GM18508 (cell line): ENCODE measurements at regions not wholly inside any gene's neighbourhood (a gene's known extent, or its start where the extent isn't known, plus 50 kb on each side); places are given as distances from the start of the nearest gene placed in this dataset.

ENCODE experiments used
- ATAC-seq: cut with Tn5 transposase; IDR thresholded peaks from one replicate; pipeline ENCODE4 v1.9.1; 2021; ENCODE audit warnings: moderate number of reproducible peaks; ENCODE audit not compliant: insufficient read depth, unreplicated experiment

DNA sequence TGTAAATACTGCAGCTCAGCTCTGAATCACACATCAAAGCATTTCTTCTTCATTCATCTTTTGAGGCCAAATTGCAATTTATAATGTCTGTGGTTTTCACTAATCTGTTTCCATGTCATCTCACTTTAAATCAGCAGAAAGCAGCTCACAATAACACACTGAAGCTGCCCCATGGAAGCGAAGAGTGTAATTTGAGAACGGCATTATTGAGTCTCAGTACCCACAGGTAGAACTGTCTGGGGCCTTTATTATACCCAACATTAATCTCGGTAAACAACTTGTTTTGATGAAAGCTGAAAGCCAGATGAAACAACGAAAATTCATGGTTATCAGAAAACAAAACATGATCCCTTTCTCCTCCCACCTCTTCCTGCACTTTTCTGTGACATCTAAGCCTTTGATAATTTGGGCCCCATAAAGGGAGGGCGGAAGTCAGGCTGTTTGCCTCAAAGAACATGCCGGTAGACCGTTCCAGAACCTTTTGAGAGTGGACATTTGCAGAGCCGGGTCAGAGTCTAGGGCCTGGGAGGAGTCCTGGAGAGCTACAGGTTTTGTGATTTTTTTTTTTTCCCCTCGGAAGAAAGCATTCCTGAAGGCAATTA is 68.2 kb upstream of the SESN3 start:
- ATAC-seq, result no peak

DNA sequence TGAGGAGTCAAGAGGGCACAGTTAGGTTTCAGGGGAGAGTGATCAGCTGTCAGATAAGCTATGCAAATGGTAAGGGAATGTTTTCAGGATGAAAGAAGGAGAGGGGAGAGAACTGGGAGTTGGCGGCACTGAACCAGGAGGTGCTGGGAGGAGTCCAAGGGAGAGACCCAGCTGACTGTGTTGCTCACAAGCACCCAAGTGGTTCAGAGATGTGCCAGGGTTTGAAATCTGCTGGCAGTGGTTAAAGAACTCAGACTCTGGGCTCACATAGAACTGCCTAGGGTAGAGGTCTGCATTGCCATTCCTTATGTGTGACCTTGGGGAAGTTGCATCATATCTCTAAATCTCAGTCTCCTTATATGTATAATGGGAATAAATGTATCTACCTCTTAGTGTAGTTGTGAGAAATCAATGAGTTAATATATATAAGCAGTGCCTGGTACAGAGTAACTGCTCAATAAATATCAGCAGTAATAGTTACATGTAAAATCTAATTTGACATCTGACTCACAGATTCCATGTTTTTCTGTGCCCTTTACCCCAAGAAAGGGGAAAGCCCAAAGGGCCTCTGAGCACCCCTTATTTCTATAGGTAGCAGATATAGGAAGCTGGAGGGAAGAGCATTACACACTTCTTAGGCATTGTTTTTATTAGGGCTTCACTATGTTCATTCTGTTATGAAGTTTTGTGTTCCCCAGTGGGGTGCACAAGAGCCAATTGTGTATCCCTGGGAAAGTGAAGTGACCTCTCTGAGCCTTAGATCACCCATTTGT is 66.9 kb upstream of the SESN3 start:
- ATAC-seq, result no peak

DNA sequence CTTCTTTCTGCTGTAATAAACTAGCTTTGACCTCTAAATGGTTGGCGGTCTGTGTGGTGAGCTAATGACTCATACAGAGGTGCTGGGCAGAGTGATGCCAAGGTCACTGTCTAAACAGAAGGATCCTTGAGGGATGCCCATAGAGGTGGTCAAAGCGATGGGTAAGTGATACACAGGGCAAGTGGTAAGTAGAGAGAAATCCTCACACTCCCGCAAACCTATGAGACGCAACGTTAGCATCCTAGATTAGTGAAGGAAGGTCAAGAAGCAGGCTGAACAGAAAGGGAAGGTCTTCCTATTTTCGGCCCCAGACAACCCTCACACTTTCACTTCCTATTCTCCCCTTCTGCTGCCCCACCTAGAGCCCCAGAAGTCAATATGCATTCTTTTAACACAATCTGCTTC is 65.6 kb upstream of the SESN3 start:
- ATAC-seq, result peak; percentile 96

DNA sequence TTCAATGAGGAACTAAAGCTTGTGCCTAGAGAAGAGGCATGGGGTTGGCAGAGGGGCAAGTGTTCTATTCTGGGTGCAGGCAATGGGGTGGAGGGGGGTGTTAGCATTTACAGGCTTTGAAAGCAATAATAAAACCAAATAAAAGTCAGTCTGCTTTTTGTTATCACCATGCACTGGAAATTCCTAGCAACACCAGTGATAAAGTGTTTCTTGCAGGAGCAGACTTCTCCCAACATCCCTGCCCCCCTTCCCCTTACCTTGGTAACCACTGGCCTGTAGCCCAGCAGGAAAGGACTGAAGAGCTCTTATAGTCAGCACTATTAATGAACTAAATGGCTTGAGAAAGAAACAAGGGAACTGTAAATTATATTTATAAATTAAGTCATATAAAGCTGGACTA is 65.2 kb upstream of the SESN3 start:
- ATAC-seq, result peak; percentile 9

DNA sequence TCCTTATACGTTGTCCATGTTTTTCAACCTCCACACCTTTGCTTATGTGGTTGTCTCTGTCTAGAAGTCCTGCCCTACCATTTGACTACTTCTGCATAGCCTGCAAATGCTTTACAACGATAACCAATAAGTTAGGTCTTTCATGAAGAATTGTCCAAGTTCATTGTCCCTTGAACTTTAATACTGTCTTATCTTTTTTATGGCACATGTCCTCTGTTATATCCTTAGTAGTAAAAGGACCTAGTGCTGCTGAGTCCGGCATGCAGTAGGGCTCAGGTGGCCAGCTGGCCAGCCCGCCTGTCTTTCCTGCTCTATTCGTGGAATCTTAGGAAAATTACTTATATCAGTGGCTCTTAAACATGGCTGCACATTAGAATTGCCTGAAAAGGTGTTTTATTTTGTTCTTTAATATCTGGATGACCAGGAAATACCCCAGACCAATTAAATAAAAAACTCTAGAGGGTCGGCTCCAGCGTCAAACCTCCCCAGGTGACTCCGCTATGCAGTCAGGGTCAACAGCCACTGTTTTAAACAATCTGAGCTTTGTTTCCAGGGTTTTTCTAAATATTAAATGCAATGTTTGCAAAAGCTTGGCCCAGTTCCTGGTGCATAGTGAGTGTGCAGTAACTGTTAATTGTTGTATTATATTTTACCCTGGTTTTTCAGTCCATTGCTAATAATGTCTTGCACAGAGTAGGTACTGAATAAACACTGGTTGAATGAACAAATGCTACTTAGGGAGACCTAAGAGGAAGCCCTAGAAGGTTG is 64.6 kb upstream of the SESN3 start:
- no peak for ATAC-seq

DNA sequence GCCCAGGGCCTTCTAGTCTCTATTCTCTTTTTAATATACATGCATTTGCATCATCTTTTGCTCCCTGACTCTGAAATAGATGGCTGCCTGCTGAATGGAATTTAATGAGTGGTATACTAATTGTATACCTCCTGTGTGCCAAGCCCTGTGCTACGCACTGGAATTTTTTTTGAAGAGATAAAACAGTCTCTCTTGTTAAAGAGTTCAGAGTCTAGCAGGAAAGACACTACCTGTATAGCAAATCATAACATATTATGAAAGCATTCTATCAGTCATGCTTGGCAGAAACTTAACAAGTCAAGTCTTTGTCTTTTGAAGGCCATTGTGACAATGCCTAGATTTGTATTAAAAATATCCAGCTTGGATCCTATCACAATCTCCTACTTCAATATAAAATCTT is 63.7 kb upstream of the SESN3 start:
- ATAC-seq, result no peak

DNA sequence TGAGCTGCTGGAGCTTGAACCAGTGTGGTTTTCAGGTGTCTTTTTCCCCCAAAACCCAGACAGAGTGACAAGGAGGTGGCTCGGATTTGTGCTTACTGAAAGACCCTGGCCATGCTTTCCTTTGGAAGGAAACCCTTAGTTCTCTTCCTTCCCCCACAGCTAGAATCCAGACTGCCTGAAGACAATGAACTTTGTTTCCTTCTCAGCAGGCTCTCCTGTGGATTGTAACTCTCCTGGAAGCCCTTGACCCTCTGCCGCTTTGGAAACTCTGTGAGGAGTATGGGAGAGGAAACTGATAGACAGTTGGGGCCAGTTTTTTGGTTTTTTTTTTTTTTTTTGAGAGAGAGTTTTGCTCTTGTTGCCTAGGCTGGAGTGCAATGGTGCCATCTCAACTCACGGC is 62.1 kb upstream of the SESN3 start:
- ATAC-seq, result no peak

DNA sequence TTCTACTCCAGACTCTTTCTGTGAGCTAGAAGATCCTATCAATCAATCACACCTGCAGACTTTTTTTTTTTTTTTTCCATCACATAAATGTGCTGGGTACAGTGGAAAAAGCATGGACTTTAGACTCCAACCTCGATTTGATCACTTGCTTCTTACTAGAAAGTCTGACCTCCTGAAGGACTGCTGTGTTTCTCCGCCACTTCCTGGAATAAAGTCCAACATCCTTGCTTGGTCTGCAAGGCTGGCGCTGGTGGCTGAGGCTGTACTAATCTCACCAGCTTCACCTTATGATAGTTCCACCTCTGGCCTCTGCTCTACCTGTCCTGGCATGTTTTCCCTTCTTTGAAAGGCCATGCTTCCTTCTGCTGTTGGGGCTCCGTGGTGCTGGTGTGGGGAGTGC is 60.9 kb upstream of the SESN3 start:
- no peak for ATAC-seq

DNA sequence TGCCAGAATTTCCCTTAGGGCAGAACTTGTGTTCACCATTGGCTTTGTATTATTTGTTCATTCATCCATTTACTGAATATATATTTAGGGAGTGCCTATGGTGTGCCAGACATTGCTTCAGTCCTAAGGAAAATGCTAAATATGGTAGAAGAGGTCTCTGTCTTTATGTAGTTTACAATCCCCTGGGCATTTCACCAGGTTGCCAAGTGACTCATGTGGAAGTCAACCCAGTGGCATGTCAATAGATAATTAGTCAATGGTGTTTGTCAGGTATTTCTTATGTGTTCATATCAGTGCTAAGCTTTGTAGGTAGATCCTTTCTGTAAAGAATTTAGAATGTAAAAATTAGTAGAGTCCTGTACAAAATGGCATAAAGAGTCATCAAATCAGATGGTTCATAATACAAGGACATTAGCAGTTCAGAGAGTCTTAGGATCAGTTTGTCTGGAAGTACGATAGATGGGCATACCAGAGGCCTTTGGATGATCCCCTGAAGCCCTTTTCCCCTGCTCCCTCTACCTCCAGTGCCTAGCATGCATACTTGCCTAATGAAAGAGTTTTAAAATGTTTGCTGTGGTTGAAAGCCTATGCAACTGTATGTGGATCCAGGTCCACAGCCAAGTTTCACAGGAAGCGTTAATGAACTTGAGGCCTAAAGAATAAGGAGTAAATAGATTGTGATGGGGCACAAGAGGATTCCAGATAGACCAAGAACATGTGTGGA is 58.5 kb upstream of the SESN3 start:
- ATAC-seq, result no peak

DNA sequence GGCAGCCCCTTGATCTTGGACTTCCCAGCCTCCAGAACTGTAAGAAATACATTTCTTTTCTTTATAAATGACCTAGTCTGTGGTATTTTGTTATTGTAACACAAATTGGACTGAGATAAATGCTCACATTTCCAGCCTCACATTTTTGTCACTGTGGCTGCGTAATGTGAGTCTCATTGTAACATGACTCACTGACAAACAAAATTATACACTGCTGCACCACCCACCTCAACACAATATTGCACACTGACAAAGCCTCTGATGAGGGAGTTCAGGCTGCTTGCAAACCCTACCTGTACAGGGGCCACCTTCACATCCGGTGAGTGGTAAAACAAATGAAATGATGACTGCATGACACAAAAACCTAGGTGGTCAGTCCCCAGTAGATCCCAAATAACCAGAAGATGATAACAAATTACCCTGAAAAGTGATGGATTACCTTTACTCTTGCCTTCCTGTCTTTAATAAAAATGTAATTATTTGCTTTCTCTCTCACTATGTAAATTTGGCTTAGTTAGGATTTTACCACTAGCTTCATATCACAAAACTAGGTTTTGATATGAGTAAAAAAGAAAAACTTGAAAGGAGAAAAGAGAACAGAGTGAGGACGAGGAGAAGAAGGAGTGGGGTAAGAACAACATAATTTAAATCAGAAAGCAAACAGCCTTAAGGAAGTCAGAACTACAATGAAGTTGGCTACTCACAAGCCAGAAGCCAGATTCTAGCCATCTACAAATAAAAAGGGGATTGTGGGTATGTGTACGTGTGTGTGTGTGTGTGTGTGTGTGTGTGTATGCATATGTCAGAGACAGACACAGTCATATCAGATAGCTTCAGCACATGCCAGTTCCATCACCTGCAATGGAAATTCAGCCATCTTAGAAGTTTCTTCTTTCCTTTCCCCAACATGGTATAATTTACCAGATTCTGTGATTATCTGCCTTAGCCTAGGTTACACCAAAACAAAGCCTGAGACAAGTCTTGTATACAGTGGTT is 53.4 kb upstream of the SESN3 start:
- no peak for ATAC-seq

DNA sequence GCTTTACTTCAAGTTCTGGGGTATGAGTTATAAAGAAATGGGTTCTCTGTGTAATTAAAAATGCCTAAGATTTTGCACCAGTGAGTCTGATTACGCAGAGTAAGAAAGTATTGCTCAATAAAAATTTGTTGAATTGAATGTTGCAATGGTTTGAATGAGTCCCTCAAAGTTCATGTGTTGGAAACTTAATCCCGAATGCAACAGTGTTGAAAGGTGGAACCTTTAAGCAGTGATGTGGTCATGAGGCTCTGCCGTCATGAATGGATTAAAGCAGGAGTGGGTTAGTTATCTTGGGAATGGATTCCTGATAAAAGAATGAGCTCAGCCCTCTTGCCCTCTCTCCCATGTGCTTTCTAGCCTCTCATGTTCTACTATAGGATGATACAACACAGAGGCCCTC is 52.6 kb upstream of the SESN3 start:
- ATAC-seq, result no peak

DNA sequence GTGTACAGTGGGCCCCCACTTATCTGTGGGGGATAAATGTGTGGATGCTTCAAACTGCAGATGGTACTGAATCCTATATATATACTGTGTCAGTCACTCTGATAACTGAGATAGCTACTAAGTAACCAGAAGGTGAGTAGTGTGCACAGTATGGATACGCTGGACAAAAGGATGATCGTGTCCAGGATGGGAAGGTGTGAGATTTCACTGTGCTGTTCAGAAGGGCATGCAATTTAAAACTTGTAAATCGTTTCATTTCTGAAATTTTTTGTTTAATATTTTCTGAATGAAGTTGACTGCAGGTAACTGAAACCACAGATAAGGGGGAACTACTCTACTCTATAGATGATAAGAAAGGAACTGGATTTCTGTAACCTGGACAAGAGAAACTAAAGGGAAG is 52.1 kb upstream of the SESN3 start:
- no peak for ATAC-seq

DNA sequence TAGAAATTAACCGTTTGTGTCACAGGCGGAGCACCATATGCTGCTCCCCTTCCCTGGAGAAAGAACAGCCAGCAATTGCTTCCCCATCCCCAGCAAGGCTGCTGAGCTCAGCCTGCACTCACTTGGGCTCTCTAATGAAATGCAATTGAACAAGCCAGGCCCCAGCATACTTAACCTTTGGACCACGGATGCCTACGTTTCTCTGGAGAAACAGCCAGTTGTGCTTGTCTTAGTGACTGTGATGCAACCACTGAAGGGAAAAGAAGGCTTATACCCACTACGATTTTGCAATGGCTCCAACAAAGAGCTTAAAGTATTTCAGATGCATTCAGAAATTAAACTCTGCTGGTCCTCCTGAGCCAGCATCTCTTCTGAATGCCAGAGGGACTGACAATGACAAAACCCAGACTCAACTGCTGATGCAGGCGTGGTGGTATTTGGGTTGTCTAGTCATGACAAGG is 51.3 kb upstream of the SESN3 start:
- no peak for ATAC-seq
